GM23338 (cell line): ENCODE measurements at regions not wholly inside any gene's neighbourhood (a gene's known extent, or its start where the extent isn't known, plus 50 kb on each side); places are given as distances from the start of the nearest gene placed in this dataset.

Source experiments
- CREB1 ChIP-seq: fragments of 250-450 bp; sonication (Bioruptor Pico); IDR thresholded peaks from 2 replicates; pipeline ENCODE4 v1.5.0; 2020; ENCODE audit warnings: low read depth, mild to moderate bottlenecking, moderate library complexity
- EZH2 ChIP-seq: fragments of 200-600 bp; sonication (generic); IDR thresholded peaks from one replicate; pipeline ENCODE4 v1.8.0; 2017; ENCODE audit warnings: antibody characterized with exemption, mild to moderate bottlenecking, low read depth; ENCODE audit not compliant: unreplicated experiment
- EZH2phosphoT487 ChIP-seq: fragments of 200-600 bp; sonication (generic); IDR thresholded peaks from one replicate; pipeline ENCODE4 v1.8.1; 2018; ENCODE audit warnings: antibody characterized with exemption; ENCODE audit not compliant: unreplicated experiment
- POLR2AphosphoS5 ChIP-seq: IDR thresholded peaks from 2 replicates; pipeline ENCODE4 v1.6.1; 2016; ENCODE audit warnings: antibody characterized with exemption, low read depth
- ZNF114 ChIP-seq: fragments of 250-450 bp; sonication (Bioruptor Pico); IDR thresholded peaks from 2 replicates; pipeline ENCODE4 v1.5.0; 2020; ENCODE audit warnings: mild to moderate bottlenecking, moderate library complexity
- ZNF331 ChIP-seq: fragments of 250-450 bp; sonication (Bioruptor Pico); IDR thresholded peaks from 2 replicates; pipeline ENCODE4 v1.5.0; 2020; ENCODE audit warnings: low read depth, mild to moderate bottlenecking, moderate library complexity
- TF ChIP-seq, protein P1 (sequence below), 2 experiments: fragments of 200-600 bp in 1 of 2; sonication (generic) in 1 of 2; conservative IDR thresholded peaks; 2 replicates each; pipeline versions ENCODE4 v1.5.1 to v1.6.1; 2016 to 2017; ENCODE audit warnings: antibody characterized with exemption in 2 of 2, low read depth in 2 of 2, mild to moderate bottlenecking in 2 of 2, moderate library complexity in 1 of 2
- TF ChIP-seq, protein P2 (sequence below): IDR thresholded peaks from 2 replicates; pipeline ENCODE4 v1.6.1; 2016; ENCODE audit warnings: antibody characterized with exemption
- TF ChIP-seq, protein P3 (sequence below): IDR thresholded peaks from one replicate; pipeline ENCODE4 v1.6.1; 2018; ENCODE audit warnings: antibody characterized with exemption; ENCODE audit not compliant: unreplicated experiment
- TF ChIP-seq, protein P4 (sequence below): fragments of 250-450 bp; sonication (Bioruptor Pico); IDR thresholded peaks from 2 replicates; pipeline ENCODE4 v1.5.0; 2020; ENCODE audit warnings: mild to moderate bottlenecking, moderate library complexity

DNA sequence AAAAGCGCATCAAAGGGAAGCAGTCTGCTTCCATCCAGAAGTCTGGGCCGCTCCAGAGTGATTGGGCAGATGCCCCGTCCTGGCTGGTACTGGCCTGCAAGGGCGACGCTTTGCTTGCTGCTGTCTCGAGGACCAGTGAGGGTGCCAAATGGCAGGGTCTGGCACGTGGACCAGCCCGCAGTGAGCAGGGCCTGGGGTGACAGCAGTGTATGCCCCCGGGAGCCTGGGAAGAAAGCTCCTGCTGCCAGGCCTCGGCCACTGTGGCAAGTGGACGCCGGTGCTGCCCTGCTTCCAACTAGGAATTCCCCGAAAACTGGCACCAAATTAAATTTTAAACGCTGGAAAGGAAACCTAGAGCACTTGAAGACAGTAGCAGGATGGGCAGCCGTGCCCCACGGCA, 357.0 kb upstream of the MKI67 start:
- TF ChIP-seq, protein P1, sequence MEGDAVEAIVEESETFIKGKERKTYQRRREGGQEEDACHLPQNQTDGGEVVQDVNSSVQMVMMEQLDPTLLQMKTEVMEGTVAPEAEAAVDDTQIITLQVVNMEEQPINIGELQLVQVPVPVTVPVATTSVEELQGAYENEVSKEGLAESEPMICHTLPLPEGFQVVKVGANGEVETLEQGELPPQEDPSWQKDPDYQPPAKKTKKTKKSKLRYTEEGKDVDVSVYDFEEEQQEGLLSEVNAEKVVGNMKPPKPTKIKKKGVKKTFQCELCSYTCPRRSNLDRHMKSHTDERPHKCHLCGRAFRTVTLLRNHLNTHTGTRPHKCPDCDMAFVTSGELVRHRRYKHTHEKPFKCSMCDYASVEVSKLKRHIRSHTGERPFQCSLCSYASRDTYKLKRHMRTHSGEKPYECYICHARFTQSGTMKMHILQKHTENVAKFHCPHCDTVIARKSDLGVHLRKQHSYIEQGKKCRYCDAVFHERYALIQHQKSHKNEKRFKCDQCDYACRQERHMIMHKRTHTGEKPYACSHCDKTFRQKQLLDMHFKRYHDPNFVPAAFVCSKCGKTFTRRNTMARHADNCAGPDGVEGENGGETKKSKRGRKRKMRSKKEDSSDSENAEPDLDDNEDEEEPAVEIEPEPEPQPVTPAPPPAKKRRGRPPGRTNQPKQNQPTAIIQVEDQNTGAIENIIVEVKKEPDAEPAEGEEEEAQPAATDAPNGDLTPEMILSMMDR (conservative IDR thresholded peaks at IDR 0.05; ENCODE audit: low read depth in 2 of 2): no peak
- TF ChIP-seq EZH2phosphoT487 (no peak), EZH2 (no peak), CREB1 (no peak), POLR2AphosphoS5 (no peak), ZNF331 (no peak), ZNF114 (CRISPR knock-in tag) (no peak)
- TF ChIP-seq, protein P2, sequence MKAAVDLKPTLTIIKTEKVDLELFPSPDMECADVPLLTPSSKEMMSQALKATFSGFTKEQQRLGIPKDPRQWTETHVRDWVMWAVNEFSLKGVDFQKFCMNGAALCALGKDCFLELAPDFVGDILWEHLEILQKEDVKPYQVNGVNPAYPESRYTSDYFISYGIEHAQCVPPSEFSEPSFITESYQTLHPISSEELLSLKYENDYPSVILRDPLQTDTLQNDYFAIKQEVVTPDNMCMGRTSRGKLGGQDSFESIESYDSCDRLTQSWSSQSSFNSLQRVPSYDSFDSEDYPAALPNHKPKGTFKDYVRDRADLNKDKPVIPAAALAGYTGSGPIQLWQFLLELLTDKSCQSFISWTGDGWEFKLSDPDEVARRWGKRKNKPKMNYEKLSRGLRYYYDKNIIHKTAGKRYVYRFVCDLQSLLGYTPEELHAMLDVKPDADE: no peak
- TF ChIP-seq, protein P3, sequence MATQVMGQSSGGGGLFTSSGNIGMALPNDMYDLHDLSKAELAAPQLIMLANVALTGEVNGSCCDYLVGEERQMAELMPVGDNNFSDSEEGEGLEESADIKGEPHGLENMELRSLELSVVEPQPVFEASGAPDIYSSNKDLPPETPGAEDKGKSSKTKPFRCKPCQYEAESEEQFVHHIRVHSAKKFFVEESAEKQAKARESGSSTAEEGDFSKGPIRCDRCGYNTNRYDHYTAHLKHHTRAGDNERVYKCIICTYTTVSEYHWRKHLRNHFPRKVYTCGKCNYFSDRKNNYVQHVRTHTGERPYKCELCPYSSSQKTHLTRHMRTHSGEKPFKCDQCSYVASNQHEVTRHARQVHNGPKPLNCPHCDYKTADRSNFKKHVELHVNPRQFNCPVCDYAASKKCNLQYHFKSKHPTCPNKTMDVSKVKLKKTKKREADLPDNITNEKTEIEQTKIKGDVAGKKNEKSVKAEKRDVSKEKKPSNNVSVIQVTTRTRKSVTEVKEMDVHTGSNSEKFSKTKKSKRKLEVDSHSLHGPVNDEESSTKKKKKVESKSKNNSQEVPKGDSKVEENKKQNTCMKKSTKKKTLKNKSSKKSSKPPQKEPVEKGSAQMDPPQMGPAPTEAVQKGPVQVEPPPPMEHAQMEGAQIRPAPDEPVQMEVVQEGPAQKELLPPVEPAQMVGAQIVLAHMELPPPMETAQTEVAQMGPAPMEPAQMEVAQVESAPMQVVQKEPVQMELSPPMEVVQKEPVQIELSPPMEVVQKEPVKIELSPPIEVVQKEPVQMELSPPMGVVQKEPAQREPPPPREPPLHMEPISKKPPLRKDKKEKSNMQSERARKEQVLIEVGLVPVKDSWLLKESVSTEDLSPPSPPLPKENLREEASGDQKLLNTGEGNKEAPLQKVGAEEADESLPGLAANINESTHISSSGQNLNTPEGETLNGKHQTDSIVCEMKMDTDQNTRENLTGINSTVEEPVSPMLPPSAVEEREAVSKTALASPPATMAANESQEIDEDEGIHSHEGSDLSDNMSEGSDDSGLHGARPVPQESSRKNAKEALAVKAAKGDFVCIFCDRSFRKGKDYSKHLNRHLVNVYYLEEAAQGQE: no peak
- TF ChIP-seq, protein P4, sequence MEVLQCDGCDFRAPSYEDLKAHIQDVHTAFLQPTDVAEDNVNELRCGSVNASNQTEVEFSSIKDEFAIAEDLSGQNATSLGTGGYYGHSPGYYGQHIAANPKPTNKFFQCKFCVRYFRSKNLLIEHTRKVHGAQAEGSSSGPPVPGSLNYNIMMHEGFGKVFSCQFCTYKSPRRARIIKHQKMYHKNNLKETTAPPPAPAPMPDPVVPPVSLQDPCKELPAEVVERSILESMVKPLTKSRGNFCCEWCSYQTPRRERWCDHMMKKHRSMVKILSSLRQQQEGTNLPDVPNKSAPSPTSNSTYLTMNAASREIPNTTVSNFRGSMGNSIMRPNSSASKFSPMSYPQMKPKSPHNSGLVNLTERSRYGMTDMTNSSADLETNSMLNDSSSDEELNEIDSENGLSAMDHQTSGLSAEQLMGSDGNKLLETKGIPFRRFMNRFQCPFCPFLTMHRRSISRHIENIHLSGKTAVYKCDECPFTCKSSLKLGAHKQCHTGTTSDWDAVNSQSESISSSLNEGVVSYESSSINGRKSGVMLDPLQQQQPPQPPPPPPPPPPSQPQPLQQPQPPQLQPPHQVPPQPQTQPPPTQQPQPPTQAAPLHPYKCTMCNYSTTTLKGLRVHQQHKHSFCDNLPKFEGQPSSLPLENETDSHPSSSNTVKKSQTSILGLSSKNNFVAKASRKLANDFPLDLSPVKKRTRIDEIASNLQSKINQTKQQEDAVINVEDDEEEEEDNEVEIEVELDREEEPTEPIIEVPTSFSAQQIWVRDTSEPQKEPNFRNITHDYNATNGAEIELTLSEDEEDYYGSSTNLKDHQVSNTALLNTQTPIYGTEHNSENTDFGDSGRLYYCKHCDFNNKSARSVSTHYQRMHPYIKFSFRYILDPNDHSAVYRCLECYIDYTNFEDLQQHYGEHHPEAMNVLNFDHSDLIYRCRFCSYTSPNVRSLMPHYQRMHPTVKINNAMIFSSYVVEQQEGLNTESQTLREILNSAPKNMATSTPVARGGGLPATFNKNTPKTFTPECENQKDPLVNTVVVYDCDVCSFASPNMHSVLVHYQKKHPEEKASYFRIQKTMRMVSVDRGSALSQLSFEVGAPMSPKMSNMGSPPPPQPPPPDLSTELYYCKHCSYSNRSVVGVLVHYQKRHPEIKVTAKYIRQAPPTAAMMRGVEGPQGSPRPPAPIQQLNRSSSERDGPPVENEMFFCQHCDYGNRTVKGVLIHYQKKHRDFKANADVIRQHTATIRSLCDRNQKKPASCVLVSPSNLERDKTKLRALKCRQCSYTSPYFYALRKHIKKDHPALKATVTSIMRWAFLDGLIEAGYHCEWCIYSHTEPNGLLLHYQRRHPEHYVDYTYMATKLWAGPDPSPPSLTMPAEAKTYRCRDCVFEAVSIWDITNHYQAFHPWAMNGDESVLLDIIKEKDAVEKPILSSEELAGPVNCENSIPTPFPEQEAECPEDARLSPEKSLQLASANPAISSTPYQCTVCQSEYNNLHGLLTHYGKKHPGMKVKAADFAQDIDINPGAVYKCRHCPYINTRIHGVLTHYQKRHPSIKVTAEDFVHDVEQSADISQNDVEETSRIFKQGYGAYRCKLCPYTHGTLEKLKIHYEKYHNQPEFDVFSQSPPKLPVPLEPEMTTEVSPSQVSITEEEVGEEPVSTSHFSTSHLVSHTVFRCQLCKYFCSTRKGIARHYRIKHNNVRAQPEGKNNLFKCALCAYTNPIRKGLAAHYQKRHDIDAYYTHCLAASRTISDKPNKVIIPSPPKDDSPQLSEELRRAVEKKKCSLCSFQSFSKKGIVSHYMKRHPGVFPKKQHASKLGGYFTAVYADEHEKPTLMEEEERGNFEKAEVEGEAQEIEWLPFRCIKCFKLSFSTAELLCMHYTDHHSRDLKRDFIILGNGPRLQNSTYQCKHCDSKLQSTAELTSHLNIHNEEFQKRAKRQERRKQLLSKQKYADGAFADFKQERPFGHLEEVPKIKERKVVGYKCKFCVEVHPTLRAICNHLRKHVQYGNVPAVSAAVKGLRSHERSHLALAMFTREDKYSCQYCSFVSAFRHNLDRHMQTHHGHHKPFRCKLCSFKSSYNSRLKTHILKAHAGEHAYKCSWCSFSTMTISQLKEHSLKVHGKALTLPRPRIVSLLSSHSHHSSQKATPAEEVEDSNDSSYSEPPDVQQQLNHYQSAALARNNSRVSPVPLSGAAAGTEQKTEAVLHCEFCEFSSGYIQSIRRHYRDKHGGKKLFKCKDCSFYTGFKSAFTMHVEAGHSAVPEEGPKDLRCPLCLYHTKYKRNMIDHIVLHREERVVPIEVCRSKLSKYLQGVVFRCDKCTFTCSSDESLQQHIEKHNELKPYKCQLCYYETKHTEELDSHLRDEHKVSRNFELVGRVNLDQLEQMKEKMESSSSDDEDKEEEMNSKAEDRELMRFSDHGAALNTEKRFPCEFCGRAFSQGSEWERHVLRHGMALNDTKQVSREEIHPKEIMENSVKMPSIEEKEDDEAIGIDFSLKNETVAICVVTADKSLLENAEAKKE (CRISPR knock-in tag): no peak
